Mesodermal cell (in vitro differentiated cells): ENCODE measurements at regions not wholly inside any gene's neighbourhood (a gene's known extent, or its start where the extent isn't known, plus 50 kb on each side); places are given as distances from the start of the nearest gene placed in this dataset.

ENCODE experiments used
- H3K27ac ChIP-seq: 2 replicates; pipeline ENCODE4 v1.7.0; 2013; ENCODE audit warnings: mild to moderate bottlenecking, low read depth, low read length, moderate library complexity; ENCODE audit not compliant: severe bottlenecking
- H3K36me3 ChIP-seq: 2 replicates; pipeline ENCODE4 v1.7.1; 2013; ENCODE audit warnings: mild to moderate bottlenecking, low read length, moderate library complexity; ENCODE audit not compliant: control insufficient read depth, insufficient read depth
- H3K4me1 ChIP-seq: one replicate; pipeline ENCODE4 v1.7.1; 2013; ENCODE audit warnings: mild to moderate bottlenecking, low read length; ENCODE audit not compliant: insufficient read depth, control insufficient read depth, poor library complexity, severe bottlenecking
- H3K4me3 ChIP-seq: 2 replicates; pipeline ENCODE4 v1.7.0; 2013; ENCODE audit warnings: low read length, control low read depth, mild to moderate bottlenecking; ENCODE audit not compliant: insufficient read depth, poor library complexity, severe bottlenecking; ENCODE audit errors: extremely low read depth
- H3K9me3 ChIP-seq: 2 replicates; pipeline ENCODE4 v1.7.1; 2013; ENCODE audit warnings: mild to moderate bottlenecking, low read length, moderate library complexity; ENCODE audit not compliant: control insufficient read depth
- WGBS, 2 experiments: methylation state at CpG; one replicate each; pipeline ENCODE4 v1.1.5; 2013; ENCODE audit warnings: missing lambda C conversion rate in 2 of 2; ENCODE audit not compliant: insufficient coverage in 2 of 2; 5-methylcytosine and 5-hydroxymethylcytosine counted together

DNA sequence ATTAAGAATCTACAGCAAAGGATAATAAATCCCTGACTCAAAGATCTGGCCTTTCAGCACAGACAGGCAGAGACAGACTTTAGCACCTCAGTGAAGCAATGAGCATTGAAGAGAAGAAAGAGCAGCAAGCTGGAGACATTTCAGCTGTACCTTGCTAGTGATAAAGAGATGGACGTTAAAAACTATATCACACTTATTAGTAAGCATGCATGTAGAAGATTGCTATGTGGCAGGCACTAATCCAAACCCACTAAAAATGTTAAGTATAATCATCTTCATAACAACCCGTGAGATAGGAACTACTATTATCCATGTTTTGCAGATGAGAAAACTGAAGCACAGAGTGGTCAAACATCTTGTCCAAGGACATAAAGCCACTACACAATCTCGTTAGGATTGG lies 1538.3 kb upstream of the FLRT2 start:
- no peak overlapping the region for H3K27ac ChIP-seq
- no peaks in the 10 kb centered on the region for H3K9me3 ChIP-seq
- no peaks in the 10 kb centered on the region for H3K36me3 ChIP-seq
- 75% methylated on average over 1 of the region's 3 CpGs; no CpG with 5 or more reads in 1 of the 2 experiments for WGBS, 2 experiments
- no peaks in the 10 kb centered on the region for H3K4me1 ChIP-seq
- H3K4me3 ChIP-seq: no peak overlapping the region

DNA sequence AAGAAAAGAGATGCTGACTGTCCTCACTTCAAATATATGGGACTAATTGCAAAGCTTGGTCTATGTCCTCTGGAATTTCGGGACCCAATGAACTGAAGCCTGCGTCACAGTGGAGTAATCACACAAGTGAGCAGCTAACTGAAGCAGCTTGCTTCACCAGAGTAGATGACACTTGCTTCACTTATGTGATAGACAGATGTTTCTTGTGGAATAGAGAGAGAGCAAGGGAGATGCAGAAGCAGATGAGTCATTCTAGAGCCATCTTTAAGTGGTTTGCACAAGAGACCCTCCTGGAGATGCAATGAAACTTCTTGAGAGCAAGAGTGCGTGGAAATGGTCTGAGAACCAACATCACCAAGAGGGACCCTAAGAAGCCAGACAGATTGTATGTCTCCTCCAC lies 1537.1 kb upstream of the FLRT2 start:
- no peak overlapping the region for H3K27ac ChIP-seq
- H3K4me1 ChIP-seq: no peaks in the 10 kb centered on the region
- no peaks in the 10 kb centered on the region for H3K36me3 ChIP-seq
- H3K9me3 ChIP-seq: no peaks in the 10 kb centered on the region
- 88 to 89% methylated on average over 3 of the region's 3 CpGs for WGBS, 2 experiments
- no peak overlapping the region for H3K4me3 ChIP-seq

DNA sequence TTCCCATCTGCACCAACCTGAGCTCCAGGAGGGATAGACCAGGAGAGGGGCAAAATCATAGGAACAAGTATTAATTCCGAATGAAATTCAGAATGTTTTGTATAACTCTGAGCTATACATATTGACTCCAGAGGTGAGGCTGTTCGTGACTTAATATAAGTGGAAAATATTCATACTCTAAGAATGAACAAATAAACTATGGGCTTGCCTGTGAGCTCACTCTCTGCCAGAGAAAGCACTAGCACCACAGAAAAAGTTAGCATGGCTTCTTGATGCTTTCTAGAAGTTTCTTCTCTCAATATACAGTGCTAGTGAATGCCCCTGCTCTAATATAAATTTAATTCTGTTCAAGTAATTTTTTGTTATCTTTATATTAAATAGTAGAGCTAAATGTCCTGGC lies 1536.4 kb upstream of the FLRT2 start:
- WGBS, 2 experiments: no CpG with 5 or more reads among the region's 2 CpGs
- no peaks in the 10 kb centered on the region for H3K4me1 ChIP-seq

DNA sequence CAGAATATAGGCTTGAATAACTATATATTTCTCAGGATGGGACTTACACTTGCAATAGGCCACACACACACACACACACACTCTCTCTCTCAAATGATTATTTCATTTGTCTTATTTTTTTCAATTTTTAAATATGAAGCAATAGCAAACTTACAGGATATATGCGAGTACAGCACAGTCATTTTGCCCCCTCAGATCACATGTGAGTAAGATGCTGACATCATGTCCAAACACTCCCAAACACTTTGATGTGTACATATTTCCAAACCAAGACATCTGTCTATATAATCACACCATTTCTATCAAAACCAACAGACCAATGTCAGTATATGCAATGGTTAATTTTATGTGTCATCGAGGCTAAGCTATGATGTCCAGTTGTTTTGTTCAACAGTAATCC lies 1535.9 kb upstream of the FLRT2 start:
- H3K27ac ChIP-seq: no peak overlapping the region
- WGBS, 2 experiments: no CpG with 5 or more reads among the region's 2 CpGs

More for the DNA sequence above, 1536.4 kb upstream of the FLRT2 start:
- H3K36me3 ChIP-seq: no peaks in the 10 kb centered on the region
- H3K27ac ChIP-seq: no peak overlapping the region
- H3K9me3 ChIP-seq: no peaks in the 10 kb centered on the region
- no peak overlapping the region for H3K4me3 ChIP-seq

DNA sequence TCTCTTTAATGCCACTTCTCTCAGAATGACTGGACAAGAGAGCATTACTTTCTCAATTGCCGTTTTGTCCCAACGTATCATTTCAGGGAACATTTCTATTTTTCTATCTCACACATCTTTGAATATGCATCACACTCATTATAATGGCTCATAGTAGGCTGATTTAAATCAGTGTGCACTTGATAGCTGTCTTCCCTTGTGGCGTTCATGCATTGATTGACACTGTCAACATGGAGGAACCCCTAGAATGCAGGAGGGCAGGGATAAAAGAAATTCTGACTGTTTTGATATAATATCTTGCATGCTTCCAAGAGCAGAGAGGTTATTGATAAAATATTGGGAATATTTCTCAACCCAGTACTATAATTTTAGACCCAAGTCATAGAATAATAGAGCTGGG lies 1528.9 kb upstream of the FLRT2 start:
- Histone ChIP-seq H3K9me3 (no peaks in the 10 kb centered on the region), H3K36me3 (no peaks in the 10 kb centered on the region), H3K27ac (no peak overlapping the region), H3K4me3 (no peak overlapping the region), H3K4me1 (no peaks in the 10 kb centered on the region)
- WGBS, 2 experiments: 95 to 100% methylated on average over 3 of the region's 3 CpGs

More for the DNA sequence above, 1535.9 kb upstream of the FLRT2 start:
- Histone ChIP-seq H3K36me3 (no peaks in the 10 kb centered on the region), H3K4me1 (no peaks in the 10 kb centered on the region), H3K4me3 (no peak overlapping the region), H3K9me3 (no peaks in the 10 kb centered on the region)

DNA sequence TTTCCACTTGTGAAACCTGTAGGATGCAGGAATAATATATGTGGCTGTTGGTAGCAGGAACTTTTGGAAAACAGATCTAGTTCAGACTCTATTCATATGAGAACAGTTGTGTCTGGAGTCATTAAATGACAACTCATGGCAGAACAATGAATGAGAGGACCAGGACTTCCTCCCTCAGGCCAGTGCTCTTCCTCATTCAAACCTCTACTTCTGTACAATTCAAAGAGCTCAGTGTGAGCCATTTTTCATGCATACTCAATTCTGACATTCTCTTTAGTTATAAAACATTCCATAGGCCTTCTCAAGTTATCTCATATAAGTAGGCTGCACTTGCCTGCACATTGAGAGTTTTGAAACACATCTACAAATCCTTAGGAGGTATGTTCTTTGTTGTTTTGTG lies 1526.6 kb upstream of the FLRT2 start:
- no peak overlapping the region for H3K4me3 ChIP-seq
- H3K27ac ChIP-seq: no peak overlapping the region
- no peaks in the 10 kb centered on the region for H3K36me3 ChIP-seq
- no peaks in the 10 kb centered on the region for H3K4me1 ChIP-seq
- H3K9me3 ChIP-seq: no peaks in the 10 kb centered on the region

DNA sequence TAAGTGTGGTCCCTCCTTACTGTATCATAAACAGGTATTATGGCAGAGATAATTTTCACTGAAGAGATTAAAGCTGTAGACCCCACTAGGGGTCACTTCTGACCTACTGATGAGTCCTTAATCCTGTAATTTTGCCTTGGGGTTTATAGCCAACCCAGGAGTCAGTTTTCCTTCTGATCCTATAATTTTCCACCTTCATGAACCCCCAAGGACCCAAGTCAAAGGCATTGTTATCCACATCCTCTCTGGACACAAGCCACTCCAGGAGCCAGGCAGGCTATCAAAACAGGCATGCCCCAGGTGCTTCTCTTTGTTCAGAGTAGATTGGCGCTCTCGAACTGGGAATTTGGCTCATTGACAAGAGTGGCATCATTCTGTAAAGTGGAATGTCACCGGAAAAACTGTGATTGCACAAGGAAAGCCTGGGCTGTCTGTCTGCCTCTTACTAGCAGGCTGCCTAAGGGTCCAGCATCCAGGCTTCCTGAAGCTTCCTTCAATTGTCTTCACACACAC lies 1523.2 kb upstream of the FLRT2 start:
- no peak overlapping the region for H3K27ac ChIP-seq
- H3K4me1 ChIP-seq: no peaks in the 10 kb centered on the region
- no peak overlapping the region for H3K4me3 ChIP-seq
- WGBS, 2 experiments: 81 to 86% methylated on average over 3 of the region's 3 CpGs
- no peaks in the 10 kb centered on the region for H3K36me3 ChIP-seq
- no peaks in the 10 kb centered on the region for H3K9me3 ChIP-seq

DNA sequence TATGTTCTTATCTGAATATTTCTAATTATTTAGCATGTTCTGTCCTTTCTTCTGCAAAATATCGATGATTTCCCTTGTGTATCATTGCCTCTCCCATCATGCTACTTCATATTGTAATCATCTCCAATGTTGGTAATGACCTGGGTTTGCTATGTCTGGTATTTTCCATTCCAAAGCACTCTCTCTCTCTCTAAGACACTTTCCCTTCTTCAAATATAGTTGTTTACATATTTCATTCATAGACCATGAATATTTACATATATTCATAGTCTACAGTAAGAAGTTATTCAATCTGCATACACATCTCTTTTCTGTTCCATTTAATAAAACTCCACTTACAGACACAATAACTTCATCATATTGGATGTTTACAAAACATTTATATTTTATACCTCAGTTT lies 1516.5 kb upstream of the FLRT2 start:
- WGBS, 2 experiments: 60% methylated on average over 1 of the region's 1 CpG; no CpG with 5 or more reads in 1 of the 2 experiments
- no peaks in the 10 kb centered on the region for H3K4me1 ChIP-seq
- no peak overlapping the region for H3K27ac ChIP-seq

DNA sequence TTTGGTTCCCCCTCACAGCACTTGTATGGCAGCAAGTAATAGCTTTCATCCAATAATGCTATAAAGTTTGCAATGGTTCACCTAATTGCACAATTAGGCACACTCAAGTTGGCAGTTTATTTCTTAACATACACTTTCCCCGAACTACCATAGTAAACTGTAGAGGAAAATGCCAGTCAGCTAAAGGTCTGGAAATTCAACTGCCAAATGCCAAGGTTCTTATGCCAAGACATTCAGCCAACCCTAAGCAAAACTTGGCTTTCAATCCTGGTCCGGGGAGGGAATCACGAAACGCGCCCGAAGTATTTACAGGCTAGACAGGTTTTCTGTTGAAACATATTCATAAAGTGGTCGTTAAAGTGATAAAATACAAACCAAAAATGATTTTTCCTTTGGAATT lies 1512.4 kb upstream of the FLRT2 start:
- Histone ChIP-seq H3K4me1 (no peaks in the 10 kb centered on the region), H3K36me3 (no peaks in the 10 kb centered on the region), H3K27ac (no peak overlapping the region), H3K9me3 (no peaks in the 10 kb centered on the region), H3K4me3 (no peak overlapping the region)
- WGBS, 2 experiments: 83% methylated on average over 1 of the region's 7 CpGs; no CpG with 5 or more reads in 1 of the 2 experiments

More for the DNA sequence above, 1516.5 kb upstream of the FLRT2 start:
- no peaks in the 10 kb centered on the region for H3K9me3 ChIP-seq
- no peaks in the 10 kb centered on the region for H3K36me3 ChIP-seq
- no peak overlapping the region for H3K4me3 ChIP-seq

DNA sequence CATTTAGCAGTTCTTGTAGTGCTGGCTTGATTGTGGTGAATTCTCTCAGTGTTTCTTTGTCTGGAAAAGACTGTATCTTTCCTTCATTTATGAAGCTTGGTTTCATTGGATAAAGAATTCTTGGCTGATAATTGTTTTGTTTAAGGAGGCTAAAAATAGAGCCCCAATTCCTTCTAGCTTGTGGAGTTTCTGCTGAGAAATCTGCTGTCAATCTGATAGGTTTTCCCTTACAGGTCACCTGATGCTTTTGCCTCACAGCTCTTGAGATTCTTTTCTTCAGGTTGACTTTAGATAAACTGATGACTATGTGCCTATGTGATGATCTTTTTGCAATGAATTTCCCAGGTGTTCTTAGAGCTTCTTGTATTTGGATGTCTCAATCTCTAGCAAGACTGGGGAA lies 1508.5 kb upstream of the FLRT2 start:
- H3K9me3 ChIP-seq: no peaks in the 10 kb centered on the region
- no peaks in the 10 kb centered on the region for H3K4me1 ChIP-seq

DNA sequence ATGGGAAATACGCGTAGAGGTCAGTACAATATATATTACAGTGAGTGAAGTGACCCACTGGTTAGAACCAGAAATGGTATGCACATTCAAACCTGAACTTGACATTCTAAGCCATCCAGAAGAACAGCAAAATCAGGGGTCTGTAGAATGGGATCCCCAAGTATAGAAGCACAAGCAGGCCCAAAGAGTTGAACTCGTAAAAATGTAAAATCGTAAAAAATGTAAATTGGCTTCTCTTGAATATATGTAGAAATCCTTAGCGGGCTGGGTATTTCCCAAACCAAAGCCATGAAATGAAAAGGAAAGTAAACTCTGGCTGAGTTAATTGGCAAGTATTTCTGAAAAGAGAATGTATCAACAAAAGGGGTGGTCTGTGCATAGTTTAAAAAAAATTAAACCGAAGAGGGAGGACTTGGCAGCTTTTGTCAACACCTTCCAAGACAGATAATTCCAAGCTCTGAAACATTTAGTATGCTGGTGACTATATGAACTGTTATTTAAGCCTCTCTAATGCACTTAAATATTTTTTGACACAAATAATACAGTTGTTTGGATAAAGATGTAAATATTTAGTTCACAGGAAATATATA lies 1505.6 kb upstream of the FLRT2 start:
- Histone ChIP-seq H3K4me1 (no peaks in the 10 kb centered on the region), H3K27ac (no peak overlapping the region), H3K36me3 (no peaks in the 10 kb centered on the region), H3K4me3 (no peak overlapping the region), H3K9me3 (no peaks in the 10 kb centered on the region)
- WGBS, 2 experiments: 90 to 95% methylated on average over 5 of the region's 6 CpGs

More for the DNA sequence above, 1508.5 kb upstream of the FLRT2 start:
- Histone ChIP-seq H3K36me3 (no peaks in the 10 kb centered on the region), H3K27ac (no peak overlapping the region), H3K4me3 (no peak overlapping the region)
